H1 (cell line): ENCODE measurements at regions not wholly inside any gene's neighbourhood (a gene's known extent, or its start where the extent isn't known, plus 50 kb on each side); places are given as distances from the start of the nearest gene placed in this dataset.
A peak's percentile ranks its signal among the peaks of the same experiment; 100 is the strongest.

ENCODE experiments used
- CTCF ChIA-PET: fragments of 300-600 bp; sonication (Branson Sonifier 250); formaldehyde crosslinking; loops from one replicate; lab custom pipeline; 2021; ENCODE audit not compliant: partially characterized antibody; lab: Charles Lee
- POLR2A ChIA-PET: fragments of 300-600 bp; sonication (Branson Sonifier 250); formaldehyde crosslinking; loops from one replicate; lab custom pipeline; 2021; ENCODE audit warnings: inconsistent platforms; ENCODE audit not compliant: partially characterized antibody; lab: Charles Lee
- DNase-seq, 2 experiments: peaks; one replicate each; pipeline versions ENCODE4 v3.0.0 to v3.0.0-alpha.2; 2010 to 2022; ENCODE audit warnings: low spot score in 2 of 2, low read depth in 1 of 2, mixed read lengths in 1 of 2
- FAIRE-seq: peaks from 2 replicates; lab custom pipeline; 2011; peaks lifted over from hg19 to GRCh38; lab: Jason Lieb, UNC
- H2AFZ ChIP-seq: 2 replicates; pipeline ENCODE4 v1.8.1; 2012; ENCODE audit warnings: low read length, inconsistent platforms
- H2AK5ac ChIP-seq: 2 replicates; pipeline ENCODE4 v1.6.1; 2013; ENCODE audit warnings: low read depth, low read length
- H2BK120ac ChIP-seq: replicated peaks from 2 replicates; pipeline ENCODE3; 2013; ENCODE audit warnings: low read depth, low read length, inconsistent platforms
- H2BK12ac ChIP-seq: 2 replicates; pipeline ENCODE4 v1.6.1; 2013; ENCODE audit warnings: low read depth, low read length
- H2BK15ac ChIP-seq: 2 replicates; pipeline ENCODE4 v1.6.1; 2013; ENCODE audit warnings: low read length
- H2BK20ac ChIP-seq: 2 replicates; pipeline ENCODE4 v1.6.1; 2013; ENCODE audit warnings: low read length
- H2BK5ac ChIP-seq: 2 replicates; pipeline ENCODE4 v1.6.1; 2013; ENCODE audit warnings: low read depth, low read length
- H3K14ac ChIP-seq: 2 replicates; pipeline ENCODE4 v1.6.1; 2013; ENCODE audit warnings: inconsistent platforms; ENCODE audit not compliant: insufficient read length
- H3K18ac ChIP-seq: 2 replicates; pipeline ENCODE4 v1.6.1; 2013; ENCODE audit warnings: low read length; ENCODE audit errors: extremely low read depth
- H3K23ac ChIP-seq: 2 replicates; pipeline ENCODE4 v1.6.1; 2013; ENCODE audit warnings: inconsistent platforms; ENCODE audit not compliant: insufficient read length
- H3K23me2 ChIP-seq: 2 replicates; pipeline ENCODE4 v1.6.1; 2013; ENCODE audit warnings: low read depth, low read length
- H3K27ac ChIP-seq: 2 replicates; pipeline ENCODE4 v1.6.1; 2011; ENCODE audit warnings: low read depth, low read length, inconsistent platforms
- H3K27me3 ChIP-seq, 4 experiments: replicated peaks in 1 of 4; 1 replicate in 1 of 4; 2 replicates in 3 of 4; pipeline versions ENCODE4 v1.6.1 to v1.8.1; 2011 to 2013; ENCODE audit warnings: low read length in 3 of 4, mild to moderate bottlenecking in 3 of 4, inconsistent platforms in 2 of 4, mixed read lengths in 2 of 4, moderate library complexity in 1 of 4; ENCODE audit not compliant: control insufficient read depth in 3 of 4, insufficient read depth in 3 of 4; ENCODE audit errors: extremely low read depth in 1 of 4
- H3K36me3 ChIP-seq, 4 experiments: 2 replicates each; pipeline versions ENCODE4 v1.6.1 to v1.8.1; 2011 to 2013; ENCODE audit warnings: mild to moderate bottlenecking in 4 of 4, low read length in 3 of 4, moderate library complexity in 2 of 4, control low read depth in 1 of 4, inconsistent platforms in 1 of 4; ENCODE audit not compliant: insufficient read depth in 4 of 4, control insufficient read depth in 2 of 4
- H3K4ac ChIP-seq: replicated peaks from 2 replicates; pipeline ENCODE3; 2013; ENCODE audit warnings: low read length, low read depth, mixed read lengths, inconsistent platforms; ENCODE audit not compliant: insufficient read length
- H3K4me1 ChIP-seq, 4 experiments: replicated peaks in 1 of 4; 1 replicate in 1 of 4; 2 replicates in 3 of 4; pipeline versions ENCODE4 v1.6.1 to v1.8.1; 2011 to 2013; ENCODE audit warnings: low read length in 3 of 4, inconsistent platforms in 2 of 4, mixed read lengths in 1 of 4; ENCODE audit not compliant: insufficient read depth in 4 of 4, control insufficient read depth in 3 of 4
- H3K4me2 ChIP-seq, 2 experiments: 2 replicates each; pipeline versions ENCODE4 v1.6.1 to v1.8.1; 2011 to 2013; ENCODE audit warnings: low read depth in 2 of 2, low read length in 2 of 2, control low read depth in 1 of 2, inconsistent platforms in 1 of 2, mild to moderate bottlenecking in 1 of 2; ENCODE audit not compliant: insufficient read depth in 1 of 2
- H3K4me3 ChIP-seq, 4 experiments: fragments of 200-600, 300-600 bp in 1 of 4; sonication (generic), shearing (Covaris generic), sonication (Bioruptor Twin) in 1 of 4; 2 replicates each; pipeline versions ENCODE4 v1.5.1 to v1.8.1; 2011 to 2016; ENCODE audit warnings: low read length in 4 of 4, low read depth in 3 of 4, control low read depth in 2 of 4, inconsistent platforms in 2 of 4, mild to moderate bottlenecking in 2 of 4, mixed read lengths in 1 of 4, moderate library complexity in 1 of 4; ENCODE audit not compliant: insufficient read depth in 2 of 4; ENCODE audit errors: extremely low read depth in 1 of 4
- H3K56ac ChIP-seq: replicated peaks from 2 replicates; pipeline ENCODE3; 2013; ENCODE audit warnings: low read depth, mild to moderate bottlenecking, mixed read lengths, low read length, inconsistent platforms; ENCODE audit not compliant: insufficient read length
- H3K79me1 ChIP-seq: 2 replicates; pipeline ENCODE4 v1.6.1; 2013; ENCODE audit warnings: low read depth, low read length, control low read depth
- H3K79me2 ChIP-seq, 2 experiments: 2 replicates each; pipeline versions ENCODE4 v1.6.1 to v1.8.1; 2012 to 2013; ENCODE audit warnings: low read length in 2 of 2, mild to moderate bottlenecking in 2 of 2, inconsistent platforms in 1 of 2; ENCODE audit not compliant: insufficient read depth in 2 of 2, control insufficient read depth in 1 of 2
- H3K9ac ChIP-seq, 4 experiments: replicated peaks in 1 of 4; 1 replicate in 1 of 4; 2 replicates in 3 of 4; pipeline versions ENCODE4 v1.6.1 to v1.8.1; 2011 to 2013; ENCODE audit warnings: low read depth in 3 of 4, low read length in 3 of 4, control low read depth in 2 of 4, mild to moderate bottlenecking in 2 of 4, moderate library complexity in 2 of 4, inconsistent platforms in 1 of 4; ENCODE audit errors: extremely low read depth in 1 of 4
- H3K9me3 ChIP-seq, 2 experiments: 2 replicates each; pipeline versions ENCODE4 v1.6.1 to v1.8.1; 2012 to 2013; ENCODE audit warnings: mild to moderate bottlenecking in 2 of 2, moderate library complexity in 2 of 2, control low read depth in 1 of 2, inconsistent platforms in 1 of 2, low read depth in 1 of 2, low read length in 1 of 2, mixed read lengths in 1 of 2; ENCODE audit not compliant: insufficient read depth in 2 of 2
- H4K20me1 ChIP-seq, 2 experiments: replicated peaks in 1 of 2; 2 replicates each; pipeline versions ENCODE3 to v1.8.1; 2011 to 2013; ENCODE audit warnings: inconsistent platforms in 2 of 2, low read length in 2 of 2, mild to moderate bottlenecking in 1 of 2; ENCODE audit not compliant: insufficient read depth in 2 of 2, control insufficient read depth in 1 of 2
- H4K5ac ChIP-seq: 2 replicates; pipeline ENCODE4 v1.6.1; 2013; ENCODE audit warnings: low read length, low read depth, mixed read lengths, inconsistent platforms; ENCODE audit not compliant: insufficient read length
- H4K8ac ChIP-seq: 2 replicates; pipeline ENCODE4 v1.8.0; 2013; ENCODE audit warnings: mild to moderate bottlenecking, moderate library complexity, low read length, inconsistent platforms; ENCODE audit not compliant: insufficient read depth; ENCODE audit errors: extremely low read depth
- H4K91ac ChIP-seq: replicated peaks from 2 replicates; pipeline ENCODE3; 2013; ENCODE audit warnings: low read length, mixed read lengths, inconsistent platforms; ENCODE audit not compliant: insufficient read length
- ASH2L ChIP-seq: fragments of 200-600, 300-600 bp; sonication (generic); IDR thresholded peaks from one replicate; pipeline ENCODE4 v1.7.1; 2017; ENCODE audit warnings: low read length
- CBX8 ChIP-seq: fragments of 300-800, 300-1000 bp; sonication (generic); IDR thresholded peaks from 2 replicates; pipeline ENCODE4 v1.7.1; 2016; ENCODE audit warnings: low read depth, low read length, borderline replicate concordance
- CHD1 ChIP-seq: IDR thresholded peaks from 2 replicates; pipeline ENCODE4 v1.6.1; 2012; ENCODE audit warnings: low read depth, low read length, improper control_type of control experiment
- CREB1 ChIP-seq: IDR thresholded peaks from 2 replicates; pipeline ENCODE4 v1.6.1; 2012; ENCODE audit warnings: inconsistent platforms
- FOSL1 ChIP-seq: IDR thresholded peaks from 2 replicates; pipeline ENCODE4 v1.6.1; 2011; ENCODE audit warnings: mild to moderate bottlenecking, low read depth, low read length, moderate library complexity; ENCODE audit not compliant: insufficient read depth
- GTF2F1 ChIP-seq: IDR thresholded peaks from 2 replicates; pipeline ENCODE4 v1.6.1; 2012; ENCODE audit warnings: low read depth, low read length, improper control_type of control experiment, borderline replicate concordance
- JUN ChIP-seq: IDR thresholded peaks from 2 replicates; pipeline ENCODE4 v1.6.1; 2011; ENCODE audit warnings: low read depth, mild to moderate bottlenecking, improper control_type of control experiment, low read length
- KDM5A ChIP-seq: fragments of 200-600 bp; IDR thresholded peaks from 2 replicates; pipeline ENCODE4 v1.7.1; 2012; ENCODE audit warnings: mild to moderate bottlenecking, low read length, inconsistent platforms, mixed read lengths
- PHF8 ChIP-seq: fragments of 200-600 bp; sonication (generic); conservative IDR thresholded peaks from 2 replicates; pipeline ENCODE4 v1.7.1; 2012; ENCODE audit warnings: low read depth, mild to moderate bottlenecking, inconsistent platforms, low read length, moderate library complexity
- RXRA ChIP-seq: IDR thresholded peaks from 2 replicates; pipeline ENCODE4 v1.6.1; 2011; ENCODE audit warnings: low read depth, mild to moderate bottlenecking, low read length, moderate library complexity; ENCODE audit not compliant: insufficient read depth
- SAP30 ChIP-seq: fragments of 300-600 bp; sonication (generic); IDR thresholded peaks from 2 replicates; pipeline ENCODE4 v1.7.1; 2012; ENCODE audit warnings: low read length, moderate library complexity, mild to moderate bottlenecking, inconsistent platforms; ENCODE audit not compliant: insufficient read depth, insufficient replicate concordance
- SIX5 ChIP-seq: IDR thresholded peaks from 2 replicates; pipeline ENCODE4 v1.6.1; 2011; ENCODE audit warnings: mild to moderate bottlenecking, low read depth, low read length
- SRF ChIP-seq: IDR thresholded peaks from 2 replicates; pipeline ENCODE4 v1.6.1; 2011; ENCODE audit warnings: mild to moderate bottlenecking, low read depth, low read length, moderate library complexity
- TAF7 ChIP-seq: optimal IDR thresholded peaks from 2 replicates; pipeline ENCODE3; 2011; ENCODE audit warnings: low read depth, mild to moderate bottlenecking, inconsistent platforms, low read length, moderate library complexity, borderline replicate concordance
- TCF12 ChIP-seq: IDR thresholded peaks from 2 replicates; pipeline ENCODE4 v1.6.1; 2011; ENCODE audit warnings: low read depth, mild to moderate bottlenecking, low read length
- WGBS, 2 experiments: shearing (Covaris generic) in 1 of 2; methylation state at CpG; one replicate each; pipeline versions ENCODE4 v1.1.6 to v1.1.7; 2013 to 2015; ENCODE audit warnings: low lambda C conversion rate in 2 of 2, mixed read lengths in 2 of 2, inconsistent platforms in 1 of 2, low coverage in 1 of 2, missing lambda C conversion rate in 1 of 2; ENCODE audit not compliant: insufficient replicate concordance in 2 of 2, insufficient coverage in 1 of 2, insufficient read length in 1 of 2; ENCODE audit errors: extremely low coverage in 1 of 2, missing lambda C conversion rate in 1 of 2; 5-methylcytosine and 5-hydroxymethylcytosine counted together

GRCh38 chr22:47686594-47687345 is 924.3 kb downstream of the TBC1D22A start:
- H3K4me3 ChIP-seq = no peak overlapping the region
- H2BK20ac ChIP-seq = no peak overlapping the region
- no peak overlapping the region for H3K56ac ChIP-seq
- no peak overlapping the region for H4K5ac ChIP-seq
- TF ChIP-seq FOSL1 (no peak), CHD1 (no peak), CBX8 (no peak), CREB1 (no peak), TAF7 (no peak), KDM5A (no peak), GTF2F1 (no peak), TCF12 (no peak), PHF8 (no peak), SIX5 (no peak), SRF (no peak), SAP30 (no peak), JUN (no peak), RXRA (no peak), ASH2L (no peak)
- H2BK12ac ChIP-seq = no peak overlapping the region
- H4K91ac ChIP-seq = no peak overlapping the region
- H3K18ac ChIP-seq = no peak overlapping the region
- FAIRE-seq (no peak), DNase-seq (peak in 1 of 2 experiments; percentile 0)
- H3K9me3 ChIP-seq = peaks cover 7 to 9% of the 10 kb centered on the region in 2 experiments; a peak in 3 of 4 replicates
- H3K27ac ChIP-seq = no peak overlapping the region
- no peaks in the 10 kb centered on the region for H3K36me3 ChIP-seq
- no peak overlapping the region for H3K23ac ChIP-seq
- H3K4ac ChIP-seq = no peak overlapping the region
- no peaks in the 10 kb centered on the region for H3K4me1 ChIP-seq
- no peak overlapping the region for H3K4me2 ChIP-seq
- no peak overlapping the region for H2BK120ac ChIP-seq
- 87% methylated on average over 11 of the region's 11 CpGs; no CpG with 5 or more reads in 1 of the 2 experiments for WGBS, 2 experiments
- no peak overlapping the region for H2AFZ ChIP-seq
- H3K9ac ChIP-seq = no peak overlapping the region
- no peaks in the 10 kb centered on the region for H3K23me2 ChIP-seq
- H3K27me3 ChIP-seq = no peaks in the 10 kb centered on the region
- H2BK15ac ChIP-seq = no peak overlapping the region
- no peak overlapping the region for H4K8ac ChIP-seq
- H3K79me2 ChIP-seq = no peaks in the 10 kb centered on the region
- H3K79me1 ChIP-seq = no peaks in the 10 kb centered on the region
- no peak overlapping the region for H3K14ac ChIP-seq
- H4K20me1 ChIP-seq = no peaks in the 10 kb centered on the region
- no peak overlapping the region for H2AK5ac ChIP-seq
- ChIA-PET CTCF (no interaction called here), POLR2A (no interaction called here)
- H2BK5ac ChIP-seq = no peak overlapping the region
